Endothelial cell of umbilical vein (primary cell): ENCODE measurements at regions not wholly inside any gene's neighbourhood (a gene's known extent, or its start where the extent isn't known, plus 50 kb on each side); places are given as distances from the start of the nearest gene placed in this dataset.

Source experiments
- CTCF ChIP-seq, 2 donors: IDR thresholded peaks; 1 replicate in 1 of 2; 2 replicates in 1 of 2; pipeline ENCODE4 v1.5.1; 2011; ENCODE audit warnings: low read length in 2 of 2, mild to moderate bottlenecking in 2 of 2, moderate library complexity in 2 of 2, control low read depth in 1 of 2, inconsistent platforms in 1 of 2, low read depth in 1 of 2; ENCODE audit not compliant: insufficient read depth in 1 of 2; ENCODE audit errors: extremely low read depth in 1 of 2
- EZH2 ChIP-seq: IDR thresholded peaks from 2 replicates; pipeline ENCODE4 v1.6.1; 2012; ENCODE audit warnings: borderline replicate concordance, low read depth, mild to moderate bottlenecking, moderate library complexity, low read length, inconsistent platforms; ENCODE audit not compliant: severe bottlenecking
- FOS ChIP-seq: IDR thresholded peaks from 2 replicates; pipeline ENCODE4 v1.6.1; 2011; ENCODE audit warnings: mild to moderate bottlenecking, low read length, moderate library complexity, borderline replicate concordance; ENCODE audit not compliant: insufficient read depth
- GATA2 ChIP-seq: IDR thresholded peaks from 2 replicates; pipeline ENCODE4 v1.7.0; 2011; ENCODE audit warnings: low read depth, mild to moderate bottlenecking, moderate library complexity, mixed read lengths, low read length; ENCODE audit not compliant: insufficient read length, insufficient read depth
- JUN ChIP-seq: IDR thresholded peaks from 2 replicates; pipeline ENCODE4 v1.6.1; 2011; ENCODE audit warnings: borderline replicate concordance, low read depth; ENCODE audit not compliant: insufficient read length, insufficient read depth
- MAX ChIP-seq: IDR thresholded peaks from 2 replicates; pipeline ENCODE4 v1.6.1; 2011; ENCODE audit not compliant: insufficient read depth, insufficient read length
- MYC ChIP-seq: IDR thresholded peaks from one replicate; pipeline ENCODE4 v1.6.1; 2011; ENCODE audit warnings: mild to moderate bottlenecking, low read depth, low read length
- POLR2A ChIP-seq: IDR thresholded peaks from 2 replicates; pipeline ENCODE4 v1.6.1; 2012; ENCODE audit warnings: low read depth, mild to moderate bottlenecking, control low read depth, low read length
- POLR2AphosphoS5 ChIP-seq: IDR thresholded peaks from 2 replicates; pipeline ENCODE4 v1.6.1; 2012; ENCODE audit warnings: low read depth, mild to moderate bottlenecking, control low read depth, low read length, moderate library complexity; ENCODE audit not compliant: insufficient read depth

GRCh38 chr3:112761062-112761638 is 85.5 kb downstream of the CD200R1L start:
- no peak for TF ChIP-seq CTCF (IDR thresholded peaks at IDR 0.05; ENCODE audit: extremely low read depth in 1 of 2, insufficient read depth in 1 of 2, low read depth in 1 of 2, low read length in 2 of 2)
- peak; percentile 64 for TF ChIP-seq JUN
- TF ChIP-seq EZH2, result no peak
- peak; percentile 17 for TF ChIP-seq POLR2AphosphoS5
- TF ChIP-seq MAX, result no peak
- TF ChIP-seq POLR2A, result no peak
- no peak for TF ChIP-seq GATA2
- no peak for TF ChIP-seq MYC
- peak; percentile 26 for TF ChIP-seq FOS
